ENCODE measurements at regions not wholly inside any gene's neighbourhood (a gene's known extent, or its start where the extent isn't known, plus 50 kb on each side); places are given as distances from the start of the nearest gene placed in this dataset.

DNA sequence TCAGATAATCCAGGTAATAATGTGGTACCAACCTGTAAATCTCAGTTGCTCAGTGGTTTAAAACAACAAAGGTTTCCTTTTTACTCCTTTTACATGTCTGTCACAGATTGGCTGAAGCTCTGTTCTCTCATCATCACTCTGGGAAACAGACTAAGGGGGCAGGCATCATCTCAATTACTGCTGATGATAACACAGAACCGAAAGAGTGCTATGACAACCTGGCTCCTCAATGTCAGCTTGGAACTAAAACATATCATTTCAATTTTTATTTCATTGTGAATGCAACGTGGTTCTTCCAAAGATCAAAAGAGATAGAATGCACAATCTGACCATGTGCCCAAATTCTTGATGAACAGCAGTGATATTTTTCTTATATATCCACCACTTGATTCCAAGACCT lies 1315.0 kb upstream of the CDH2 start:
- Histone ChIP-seq H4K20me1 (ENCODE audit: control insufficient read depth, insufficient read depth) (no peaks in the 10 kb centered on the region), H3K36me3 (ENCODE audit: control insufficient read depth in 2 of 2, insufficient read depth in 2 of 2, low read length in 1 of 2) (no peaks in the 10 kb centered on the region), H3K4me1 (ENCODE audit: control insufficient read depth, insufficient read depth, low read length) (no peaks in the 10 kb centered on the region), H3K4me2 (ENCODE audit: control insufficient read depth, insufficient read depth) (no peak overlapping the region), H3K4me3 (no peak overlapping the region), H3K79me2 (ENCODE audit: control insufficient read depth, insufficient read depth, low read length) (no peaks in the 10 kb centered on the region), H3K9me3 (replicated peaks; ENCODE audit: control insufficient read depth, insufficient read depth, low read length) (no peaks in the 10 kb centered on the region), H3K27ac (ENCODE audit: control insufficient read depth, insufficient read depth) (no peak overlapping the region), H2AFZ (ENCODE audit: control insufficient read depth, low read depth, low read length) (no peak overlapping the region), H3K27me3 (replicated peaks in 1 of 2; ENCODE audit: control insufficient read depth in 2 of 2, insufficient read depth in 2 of 2, low read length in 1 of 2) (no peaks in the 10 kb centered on the region), H3K9ac (ENCODE audit: control insufficient read depth, insufficient read depth, low read length) (no peak overlapping the region)
- DNase-seq (ENCODE audit: low read depth, low spot score): no peak
- ChIA-PET SMC1A (ENCODE audit: uncharacterized antibody, unreplicated experiment) (no interaction called here), RAD21 (ENCODE audit: unreplicated experiment) (no interaction called here), POLR2A (no interaction called here), CTCF (no interaction called here)
- no peak for ATAC-seq
- BruUV-seq (replicated peaks): no TSS peak
- intact Hi-C loops (cut with micrococcal nuclease; ENCODE audit: unreplicated experiment): no loop called here
- TF ChIP-seq, protein P1, sequence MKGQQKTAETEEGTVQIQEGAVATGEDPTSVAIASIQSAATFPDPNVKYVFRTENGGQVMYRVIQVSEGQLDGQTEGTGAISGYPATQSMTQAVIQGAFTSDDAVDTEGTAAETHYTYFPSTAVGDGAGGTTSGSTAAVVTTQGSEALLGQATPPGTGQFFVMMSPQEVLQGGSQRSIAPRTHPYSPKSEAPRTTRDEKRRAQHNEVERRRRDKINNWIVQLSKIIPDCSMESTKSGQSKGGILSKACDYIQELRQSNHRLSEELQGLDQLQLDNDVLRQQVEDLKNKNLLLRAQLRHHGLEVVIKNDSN (IDR thresholded peaks at IDR 0.05; ENCODE audit: borderline replicate concordance, extremely low read length, insufficient read depth, low read depth, low read length): no peak
- TF ChIP-seq, protein P2, sequence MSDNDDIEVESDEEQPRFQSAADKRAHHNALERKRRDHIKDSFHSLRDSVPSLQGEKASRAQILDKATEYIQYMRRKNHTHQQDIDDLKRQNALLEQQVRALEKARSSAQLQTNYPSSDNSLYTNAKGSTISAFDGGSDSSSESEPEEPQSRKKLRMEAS (IDR thresholded peaks at IDR 0.05; ENCODE audit: low read depth, low read length): no peak
- TF ChIP-seq CREB1 (IDR thresholded peaks at IDR 0.05; ENCODE audit: low read depth) (no peak), NBN (IDR thresholded peaks at IDR 0.05) (no peak), ZNF24 (IDR thresholded peaks at IDR 0.05) (no peak)
- TF ChIP-seq, protein P3, sequence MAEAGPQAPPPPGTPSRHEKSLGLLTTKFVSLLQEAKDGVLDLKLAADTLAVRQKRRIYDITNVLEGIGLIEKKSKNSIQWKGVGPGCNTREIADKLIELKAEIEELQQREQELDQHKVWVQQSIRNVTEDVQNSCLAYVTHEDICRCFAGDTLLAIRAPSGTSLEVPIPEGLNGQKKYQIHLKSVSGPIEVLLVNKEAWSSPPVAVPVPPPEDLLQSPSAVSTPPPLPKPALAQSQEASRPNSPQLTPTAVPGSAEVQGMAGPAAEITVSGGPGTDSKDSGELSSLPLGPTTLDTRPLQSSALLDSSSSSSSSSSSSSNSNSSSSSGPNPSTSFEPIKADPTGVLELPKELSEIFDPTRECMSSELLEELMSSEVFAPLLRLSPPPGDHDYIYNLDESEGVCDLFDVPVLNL (IDR thresholded peaks at IDR 0.05; ENCODE audit: low read depth, low read length): no peak
- FAIRE-seq: no peak
- 0% methylated on average over 2 of the region's 2 CpGs for WGBS (ENCODE audit: insufficient coverage, insufficient replicate concordance, low lambda C conversion rate, missing lambda C conversion rate)
- in situ Hi-C loops (cut with MboI): no loop called here

DNA sequence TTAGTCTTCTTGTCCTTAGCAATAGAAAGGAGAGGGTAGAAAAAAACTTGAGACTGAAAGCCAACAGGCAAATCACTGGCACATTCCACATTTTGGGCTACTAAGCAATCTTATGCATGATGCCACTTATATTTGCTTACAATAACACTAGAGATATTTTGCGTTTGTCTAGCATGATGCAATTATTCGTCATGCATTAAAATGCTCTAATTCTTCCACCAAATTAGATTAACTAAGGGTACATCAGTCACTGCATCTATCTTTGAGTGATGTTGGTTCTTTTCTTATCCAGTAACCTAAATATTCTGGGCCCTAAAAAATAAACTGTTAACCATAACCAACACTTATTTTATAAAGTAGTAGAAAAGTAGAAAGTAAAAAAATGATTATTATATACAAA lies 1311.7 kb upstream of the CDH2 start:
- 16% methylated on average over 2 of the region's 2 CpGs for WGBS (ENCODE audit: insufficient coverage, insufficient replicate concordance, low lambda C conversion rate, missing lambda C conversion rate)
- POLR2A ChIA-PET: no interaction called here
- Histone ChIP-seq H3K4me2 (ENCODE audit: control insufficient read depth, insufficient read depth) (no peak overlapping the region), H2AFZ (ENCODE audit: control insufficient read depth, low read depth, low read length) (no peak overlapping the region), H3K9ac (ENCODE audit: control insufficient read depth, insufficient read depth, low read length) (no peak overlapping the region), H3K36me3 (ENCODE audit: control insufficient read depth in 2 of 2, insufficient read depth in 2 of 2, low read length in 1 of 2) (no peaks in the 10 kb centered on the region), H3K4me1 (ENCODE audit: control insufficient read depth, insufficient read depth, low read length) (no peaks in the 10 kb centered on the region), H3K4me3 (no peak overlapping the region), H3K27ac (ENCODE audit: control insufficient read depth, insufficient read depth) (no peak overlapping the region), H4K20me1 (ENCODE audit: control insufficient read depth, insufficient read depth) (no peaks in the 10 kb centered on the region), H3K79me2 (ENCODE audit: control insufficient read depth, insufficient read depth, low read length) (no peaks in the 10 kb centered on the region), H3K9me3 (replicated peaks; ENCODE audit: control insufficient read depth, insufficient read depth, low read length) (no peaks in the 10 kb centered on the region), H3K27me3 (replicated peaks in 1 of 2; ENCODE audit: control insufficient read depth in 2 of 2, insufficient read depth in 2 of 2, low read length in 1 of 2) (no peaks in the 10 kb centered on the region)
- no peak for FAIRE-seq
- RAD21 ChIA-PET (ENCODE audit: unreplicated experiment): no interaction called here
- intact Hi-C loops (cut with micrococcal nuclease; ENCODE audit: unreplicated experiment) (no loop called here), in situ Hi-C loops (cut with MboI) (no loop called here)
- no TSS peak for BruUV-seq (replicated peaks)
- CTCF ChIA-PET: no interaction called here
- SMC1A ChIA-PET (ENCODE audit: uncharacterized antibody, unreplicated experiment): no interaction called here
- DNase-seq (ENCODE audit: low read depth, low spot score): no peak
- ATAC-seq: no peak
- TF ChIP-seq SIN3A (IDR thresholded peaks at IDR 0.05; ENCODE audit: low read depth, low read length) (no peak), NR2F1 (conservative IDR thresholded peaks at IDR 0.05) (no peak), BCL11A (IDR thresholded peaks at IDR 0.05; ENCODE audit: low read depth, low read length) (no peak), EP300 (IDR thresholded peaks at IDR 0.05; ENCODE audit: borderline replicate concordance in 1 of 2, control insufficient read depth in 1 of 2, low read depth in 2 of 2, low read length in 2 of 2) (no peak)
- TF ChIP-seq, protein P4, sequence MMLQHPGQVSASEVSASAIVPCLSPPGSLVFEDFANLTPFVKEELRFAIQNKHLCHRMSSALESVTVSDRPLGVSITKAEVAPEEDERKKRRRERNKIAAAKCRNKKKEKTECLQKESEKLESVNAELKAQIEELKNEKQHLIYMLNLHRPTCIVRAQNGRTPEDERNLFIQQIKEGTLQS (IDR thresholded peaks at IDR 0.05; ENCODE audit: borderline replicate concordance, extremely low read depth, low read depth, low read length): no peak
- TF ChIP-seq, protein P2 (IDR thresholded peaks at IDR 0.05; ENCODE audit: low read depth, low read length): no peak
- TF ChIP-seq, protein P5, sequence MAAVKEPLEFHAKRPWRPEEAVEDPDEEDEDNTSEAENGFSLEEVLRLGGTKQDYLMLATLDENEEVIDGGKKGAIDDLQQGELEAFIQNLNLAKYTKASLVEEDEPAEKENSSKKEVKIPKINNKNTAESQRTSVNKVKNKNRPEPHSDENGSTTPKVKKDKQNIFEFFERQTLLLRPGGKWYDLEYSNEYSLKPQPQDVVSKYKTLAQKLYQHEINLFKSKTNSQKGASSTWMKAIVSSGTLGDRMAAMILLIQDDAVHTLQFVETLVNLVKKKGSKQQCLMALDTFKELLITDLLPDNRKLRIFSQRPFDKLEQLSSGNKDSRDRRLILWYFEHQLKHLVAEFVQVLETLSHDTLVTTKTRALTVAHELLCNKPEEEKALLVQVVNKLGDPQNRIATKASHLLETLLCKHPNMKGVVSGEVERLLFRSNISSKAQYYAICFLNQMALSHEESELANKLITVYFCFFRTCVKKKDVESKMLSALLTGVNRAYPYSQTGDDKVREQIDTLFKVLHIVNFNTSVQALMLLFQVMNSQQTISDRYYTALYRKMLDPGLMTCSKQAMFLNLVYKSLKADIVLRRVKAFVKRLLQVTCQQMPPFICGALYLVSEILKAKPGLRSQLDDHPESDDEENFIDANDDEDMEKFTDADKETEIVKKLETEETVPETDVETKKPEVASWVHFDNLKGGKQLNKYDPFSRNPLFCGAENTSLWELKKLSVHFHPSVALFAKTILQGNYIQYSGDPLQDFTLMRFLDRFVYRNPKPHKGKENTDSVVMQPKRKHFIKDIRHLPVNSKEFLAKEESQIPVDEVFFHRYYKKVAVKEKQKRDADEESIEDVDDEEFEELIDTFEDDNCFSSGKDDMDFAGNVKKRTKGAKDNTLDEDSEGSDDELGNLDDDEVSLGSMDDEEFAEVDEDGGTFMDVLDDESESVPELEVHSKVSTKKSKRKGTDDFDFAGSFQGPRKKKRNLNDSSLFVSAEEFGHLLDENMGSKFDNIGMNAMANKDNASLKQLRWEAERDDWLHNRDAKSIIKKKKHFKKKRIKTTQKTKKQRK (IDR thresholded peaks at IDR 0.05; ENCODE audit: low read depth, low read length): no peak
